Forelimb muscle (tissue), 1 donor: ENCODE measurements at regions not wholly inside any gene's neighbourhood (a gene's known extent, or its start where the extent isn't known, plus 50 kb on each side); places are given as distances from the start of the nearest gene placed in this dataset.
"Not testable (repeated sequence)": the region's sequence is repeated elsewhere in the genome, so short reads cannot be mapped to it uniquely, and the experiment has no call there.

Experiments used
- DNase-seq: peaks from one replicate; pipeline ENCODE4 v3.0.0-alpha.2; 2013; ENCODE audit warnings: low read depth

- DNase-seq = no peak
Measured at GRCh38 chr9:99628849-99629620, 192.7 kb upstream of the NR4A3 start.

DNA sequence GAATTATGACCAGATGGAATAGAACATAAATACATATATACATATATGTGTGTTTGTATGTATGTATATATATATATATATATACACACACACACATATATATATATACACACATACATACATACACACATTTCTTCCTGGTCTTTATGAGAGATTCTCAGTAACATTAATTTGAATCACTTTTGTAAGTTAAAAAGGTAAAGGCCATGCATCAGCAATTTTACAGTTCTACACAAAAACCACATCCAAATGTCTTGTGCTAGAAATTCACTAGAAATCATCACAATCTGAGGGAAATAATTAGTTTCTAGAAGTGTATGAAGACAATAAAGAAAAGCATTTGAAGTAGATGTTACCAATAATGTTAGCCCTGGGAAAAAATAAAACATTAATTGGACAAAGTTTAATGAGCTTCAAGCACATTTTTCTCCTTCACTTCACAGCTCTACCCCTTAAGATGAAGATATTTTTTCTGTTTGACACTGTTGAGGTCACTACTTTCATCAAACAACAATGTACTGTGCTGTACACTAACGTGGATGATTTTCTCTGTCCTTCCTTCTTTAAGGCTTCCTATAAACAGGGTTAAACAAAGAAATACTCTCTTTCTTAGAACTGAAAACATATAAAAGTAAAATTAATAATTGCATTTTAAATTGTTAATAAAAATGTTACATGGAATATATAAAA, 189.2 kb upstream of the NR4A3 start:
- no peak for DNase-seq

- DNase-seq = no peak
Measured at GRCh38 chr9:99633265-99633664, 188.4 kb upstream of the NR4A3 start.

DNA sequence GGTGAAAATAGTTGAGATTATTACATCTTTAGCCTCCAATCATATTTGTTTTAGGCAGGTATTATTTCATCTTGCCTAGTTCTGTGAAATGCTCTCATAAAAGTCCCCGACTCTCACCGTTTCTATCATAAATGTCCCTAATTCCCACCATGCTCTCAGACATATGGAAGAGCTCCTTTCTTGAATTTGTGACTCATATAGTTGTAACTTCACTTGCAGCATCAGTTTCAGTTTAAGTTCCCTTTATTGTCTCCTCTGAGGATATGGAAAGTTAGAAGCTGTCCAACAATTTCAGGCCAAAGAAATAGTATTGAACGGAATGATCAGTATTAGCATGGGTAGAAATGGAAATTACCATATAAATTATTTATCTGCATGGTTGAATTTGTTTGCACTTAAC, 187.5 kb upstream of the NR4A3 start:
- peak; percentile 29 for DNase-seq

- no peak for DNase-seq
Measured at GRCh38 chr9:99635032-99635431, 186.7 kb upstream of the NR4A3 start.

- no peak for DNase-seq
Measured at GRCh38 chr9:99637641-99638040, 184.0 kb upstream of the NR4A3 start.

DNA sequence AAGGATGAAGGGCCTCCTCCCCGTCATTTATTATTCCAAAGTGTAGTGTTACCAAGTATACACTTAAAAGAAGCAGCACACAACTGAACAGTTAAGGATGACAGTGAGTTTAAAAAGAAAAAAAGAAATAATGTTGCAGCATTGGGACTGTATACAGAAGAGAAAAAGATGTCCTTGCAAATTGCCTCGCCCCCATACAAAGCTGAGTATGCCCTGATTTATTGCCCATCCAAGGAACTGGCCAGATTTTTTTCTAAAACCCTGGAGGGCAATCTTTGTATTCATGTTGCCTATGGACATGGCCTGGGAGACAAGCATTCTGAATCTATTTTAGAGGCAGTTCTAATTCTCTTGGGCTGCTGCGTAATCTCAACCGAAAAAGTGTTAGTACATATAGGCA, 182.7 kb upstream of the NR4A3 start:
- DNase-seq = no peak

- no peak for DNase-seq
Measured at GRCh38 chr9:99647604-99648003, 174.1 kb upstream of the NR4A3 start.

DNA sequence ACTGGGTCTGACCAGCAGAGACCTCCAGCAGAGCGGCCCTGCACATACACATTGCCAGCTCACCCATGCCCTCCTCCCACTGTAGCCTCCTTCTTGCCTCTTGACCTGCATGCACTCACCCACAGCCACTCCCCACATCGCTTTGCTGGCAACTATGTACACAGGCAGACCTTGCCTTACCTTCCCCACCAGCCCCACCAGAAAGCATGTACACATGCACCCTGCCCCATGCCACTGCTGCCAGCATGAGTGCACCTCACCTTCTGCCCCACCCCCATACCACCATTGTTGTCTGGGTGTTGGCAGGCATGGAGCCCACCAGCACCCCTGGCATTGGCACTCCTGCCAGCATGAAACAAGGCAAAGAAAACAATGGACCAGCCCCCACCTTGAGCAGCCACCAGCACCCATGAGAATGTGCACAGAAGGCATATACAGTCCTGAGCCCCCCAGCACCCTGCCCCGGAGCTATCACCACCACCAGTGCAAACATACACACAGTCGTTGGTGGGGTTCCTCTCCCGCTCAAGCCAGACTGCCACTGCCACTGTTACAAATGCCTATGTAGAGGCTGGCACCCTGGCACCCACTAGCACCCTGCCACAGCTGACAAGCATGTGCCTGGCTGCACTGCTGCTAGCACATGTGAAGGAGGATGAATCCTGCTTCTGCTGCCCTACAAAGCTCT, 171.4 kb upstream of the NR4A3 start:
- DNase-seq = no peak

- no peak for DNase-seq
Measured at GRCh38 chr9:99660191-99660636, 161.5 kb upstream of the NR4A3 start.

DNA sequence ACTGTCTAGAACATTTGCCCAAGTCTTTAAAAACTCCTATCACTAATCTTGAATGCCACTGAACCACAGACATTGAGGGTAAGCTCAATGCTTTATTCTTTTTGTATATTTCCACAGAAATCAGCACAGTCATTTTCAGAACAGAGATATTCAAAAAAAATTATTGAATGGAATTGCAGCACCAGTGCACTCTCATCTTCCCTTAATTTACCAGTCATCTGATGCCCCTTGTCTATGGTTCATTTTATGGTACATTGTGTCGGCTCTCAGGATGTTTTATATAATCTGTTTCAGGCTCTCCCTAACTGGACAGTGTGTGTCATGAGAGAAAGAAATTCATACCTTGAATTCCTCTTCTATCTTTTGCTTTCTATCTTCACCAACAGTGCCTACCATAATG, 158.4 kb upstream of the NR4A3 start:
- DNase-seq = no peak

DNA sequence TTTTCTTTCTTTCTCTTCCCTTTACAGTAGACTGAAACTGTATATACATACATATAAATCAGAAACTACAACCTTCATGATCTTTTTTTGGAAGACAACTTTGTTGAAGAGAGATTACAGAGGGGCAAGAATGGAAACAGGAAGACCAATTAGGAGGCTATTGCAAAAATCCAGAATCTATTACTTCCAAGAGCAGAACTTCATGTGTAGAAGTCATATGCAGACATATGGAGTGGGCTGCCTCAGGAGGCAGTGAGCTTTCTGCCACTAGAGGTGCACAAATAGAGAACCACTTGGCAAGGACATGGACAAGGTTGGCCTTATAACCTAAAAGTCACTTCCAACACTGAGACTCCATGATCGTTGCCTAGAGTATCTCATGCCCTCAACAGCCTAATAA, 157.8 kb upstream of the NR4A3 start:
- no peak for DNase-seq

GRCh38 chr9:99666571-99666970, 155.1 kb upstream of the NR4A3 start:
- DNase-seq = no peak

DNA sequence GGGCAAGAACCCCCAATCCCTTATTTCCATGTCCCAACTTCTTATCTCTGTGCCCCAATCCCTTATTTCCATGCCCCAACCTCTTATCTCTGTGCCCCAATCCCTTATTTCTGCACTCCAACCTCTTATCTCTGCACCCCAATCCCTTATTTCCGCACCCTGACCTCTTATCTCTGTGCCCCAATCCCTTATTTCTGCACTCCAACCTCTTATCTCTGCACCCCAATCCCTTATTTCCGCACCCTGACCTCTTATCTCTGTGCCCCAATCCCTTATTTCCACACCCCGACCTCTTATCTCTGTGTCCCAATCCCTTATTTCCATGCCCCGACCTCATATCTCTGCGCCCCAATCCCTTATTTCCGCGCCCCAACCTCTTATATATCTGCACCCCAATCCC, 150.8 kb upstream of the NR4A3 start:
- DNase-seq = not testable (repeated sequence)

DNA sequence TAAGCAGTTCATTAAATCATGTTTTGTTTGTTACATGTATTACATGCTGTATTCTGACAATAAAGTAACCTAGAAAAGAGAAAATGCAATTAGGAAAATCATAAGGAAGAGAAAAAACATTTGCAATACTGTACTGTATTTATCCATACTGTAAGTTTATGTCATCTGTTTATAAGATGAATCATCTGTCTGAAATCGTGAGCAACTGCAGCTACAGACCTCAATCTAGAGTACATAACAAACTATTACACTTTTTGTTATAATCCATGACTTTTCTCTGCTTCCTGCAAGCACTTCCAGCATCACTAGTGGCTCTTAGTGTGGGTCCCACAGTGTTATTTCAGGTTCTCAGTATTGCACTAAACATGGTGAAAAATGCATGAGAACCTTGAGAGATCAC, 144.4 kb upstream of the NR4A3 start:
- no peak for DNase-seq

DNA sequence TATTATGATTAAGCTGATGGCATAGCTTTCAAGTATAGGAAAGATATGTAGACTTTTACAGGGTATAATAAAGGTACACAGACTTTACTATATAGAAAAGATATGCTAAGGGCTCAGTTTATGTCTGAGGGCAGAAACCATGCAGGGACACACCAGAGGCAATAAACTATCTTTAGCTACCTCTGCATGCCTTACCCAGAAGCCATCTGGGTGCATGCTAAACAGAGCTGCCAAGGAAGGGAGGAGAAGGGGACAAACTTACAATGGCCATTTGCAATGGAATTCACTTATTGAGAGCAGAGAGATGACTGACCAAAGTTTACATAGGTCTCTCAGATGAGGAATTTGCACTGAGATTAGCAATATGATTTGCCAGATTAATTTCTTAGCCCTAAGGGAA, 143.1 kb upstream of the NR4A3 start:
- no peak for DNase-seq

- DNase-seq = no peak
Measured at GRCh38 chr9:99680191-99680590, 141.5 kb upstream of the NR4A3 start.

GRCh38 chr9:99681113-99681512, 140.6 kb upstream of the NR4A3 start:
- no peak for DNase-seq

GRCh38 chr9:99682378-99682777, 139.3 kb upstream of the NR4A3 start:
- no peak for DNase-seq

DNA sequence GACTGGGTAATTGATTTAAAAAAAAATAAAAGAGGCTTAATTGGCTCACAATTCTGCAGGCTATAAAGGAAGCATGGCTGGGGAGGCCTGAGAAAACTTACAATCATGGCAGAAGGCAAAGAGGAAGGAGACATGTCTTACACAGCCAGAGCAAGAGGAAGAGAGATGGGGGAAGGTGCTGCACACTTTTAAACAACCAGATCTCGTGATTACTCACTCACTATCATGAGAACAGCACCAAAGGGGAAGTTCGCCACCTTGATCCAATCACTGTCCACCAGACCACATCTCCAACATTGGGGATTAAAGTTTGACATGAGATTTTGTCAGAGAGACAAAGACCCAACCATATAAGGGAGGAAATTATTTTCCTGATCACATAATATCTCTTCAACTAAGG, 138.8 kb upstream of the NR4A3 start:
- DNase-seq = no peak

- no peak for DNase-seq
Measured at GRCh38 chr9:99690573-99690972, 131.1 kb upstream of the NR4A3 start.

- DNase-seq = no peak
Measured at GRCh38 chr9:99693888-99694287, 127.8 kb upstream of the NR4A3 start.

- no peak for DNase-seq
Measured at GRCh38 chr9:99694393-99694792, 127.3 kb upstream of the NR4A3 start.
